ENCODE measurements at regions not wholly inside any gene's neighbourhood (a gene's known extent, or its start where the extent isn't known, plus 50 kb on each side); places are given as distances from the start of the nearest gene placed in this dataset.

- no peaks in the 10 kb centered on the region for H3K27me3 ChIP-seq (replicated peaks; ENCODE audit: insufficient read depth)
- no peaks in the 10 kb centered on the region for H3K9me3 ChIP-seq
Observed at GRCh38 chr4:14315129-14315528, 687.2 kb upstream of the CPEB2 start.

GRCh38 chr4:14317351-14317750, 684.9 kb upstream of the CPEB2 start:
- Histone ChIP-seq H3K9me3 (no peaks in the 10 kb centered on the region), H3K27ac (no peak overlapping the region), H3K4me3 (no peak overlapping the region), H3K36me3 (no peaks in the 10 kb centered on the region), H3K27me3 (replicated peaks; ENCODE audit: insufficient read depth) (no peaks in the 10 kb centered on the region), H3K4me1 (ENCODE audit: control insufficient read depth in 1 of 2, low read depth in 2 of 2) (no peaks in the 10 kb centered on the region)
- no peak for TF ChIP-seq CTCF (IDR thresholded peaks at IDR 0.05)
- DNase-seq (ENCODE audit: low spot score) (no peak), ATAC-seq (ENCODE audit: insufficient number of reproducible peaks, low FRiP score, low read depth) (no peak)

More at GRCh38 chr4:14315129-14315528, 687.2 kb upstream of the CPEB2 start:
- no peaks in the 10 kb centered on the region for H3K4me1 ChIP-seq (ENCODE audit: control insufficient read depth in 1 of 2, low read depth in 2 of 2)
- no peak for TF ChIP-seq CTCF (IDR thresholded peaks at IDR 0.05)
- DNase-seq (ENCODE audit: low spot score) (no peak), ATAC-seq (ENCODE audit: insufficient number of reproducible peaks, low FRiP score, low read depth) (no peak)
- H3K4me3 ChIP-seq: no peak overlapping the region
- H3K36me3 ChIP-seq: no peaks in the 10 kb centered on the region
- no peak overlapping the region for H3K27ac ChIP-seq

GRCh38 chr4:14318671-14319070, 683.6 kb upstream of the CPEB2 start:
- no peak for DNase-seq (ENCODE audit: low spot score)
- TF ChIP-seq CTCF (IDR thresholded peaks at IDR 0.05): no peak
- Histone ChIP-seq H3K4me3 (no peak overlapping the region), H3K4me1 (ENCODE audit: control insufficient read depth in 1 of 2, low read depth in 2 of 2) (no peaks in the 10 kb centered on the region), H3K36me3 (no peaks in the 10 kb centered on the region), H3K27me3 (replicated peaks; ENCODE audit: insufficient read depth) (no peaks in the 10 kb centered on the region), H3K9me3 (no peaks in the 10 kb centered on the region), H3K27ac (no peak overlapping the region)
- ATAC-seq (ENCODE audit: insufficient number of reproducible peaks, low FRiP score, low read depth): no peak

GRCh38 chr4:14321723-14322122, 680.6 kb upstream of the CPEB2 start:
- H3K4me1 ChIP-seq (ENCODE audit: control insufficient read depth in 1 of 2, low read depth in 2 of 2): no peaks in the 10 kb centered on the region
- DNase-seq (ENCODE audit: low spot score) (no peak), ATAC-seq (ENCODE audit: insufficient number of reproducible peaks, low FRiP score, low read depth) (no peak)
- TF ChIP-seq CTCF (IDR thresholded peaks at IDR 0.05): no peak
- H3K9me3 ChIP-seq: no peaks in the 10 kb centered on the region
- no peaks in the 10 kb centered on the region for H3K36me3 ChIP-seq
- no peaks in the 10 kb centered on the region for H3K27me3 ChIP-seq (replicated peaks; ENCODE audit: insufficient read depth)
- H3K27ac ChIP-seq: no peak overlapping the region
- no peak overlapping the region for H3K4me3 ChIP-seq

- Histone ChIP-seq H3K4me1 (ENCODE audit: control insufficient read depth in 1 of 2, low read depth in 2 of 2) (no peaks in the 10 kb centered on the region), H3K9me3 (no peaks in the 10 kb centered on the region), H3K27ac (no peak overlapping the region), H3K4me3 (no peak overlapping the region), H3K36me3 (no peaks in the 10 kb centered on the region), H3K27me3 (replicated peaks; ENCODE audit: insufficient read depth) (no peaks in the 10 kb centered on the region)
- TF ChIP-seq CTCF (IDR thresholded peaks at IDR 0.05): no peak
- ATAC-seq (ENCODE audit: insufficient number of reproducible peaks, low FRiP score, low read depth): no peak
- DNase-seq (ENCODE audit: low spot score): no peak
Observed at GRCh38 chr4:14323191-14323590, 679.1 kb upstream of the CPEB2 start.

All from thoracic aorta (tissue), 2 donors.